ENCODE measurements at regions not wholly inside any gene's neighbourhood (a gene's known extent, or its start where the extent isn't known, plus 50 kb on each side); places are given as distances from the start of the nearest gene placed in this dataset.

DNA sequence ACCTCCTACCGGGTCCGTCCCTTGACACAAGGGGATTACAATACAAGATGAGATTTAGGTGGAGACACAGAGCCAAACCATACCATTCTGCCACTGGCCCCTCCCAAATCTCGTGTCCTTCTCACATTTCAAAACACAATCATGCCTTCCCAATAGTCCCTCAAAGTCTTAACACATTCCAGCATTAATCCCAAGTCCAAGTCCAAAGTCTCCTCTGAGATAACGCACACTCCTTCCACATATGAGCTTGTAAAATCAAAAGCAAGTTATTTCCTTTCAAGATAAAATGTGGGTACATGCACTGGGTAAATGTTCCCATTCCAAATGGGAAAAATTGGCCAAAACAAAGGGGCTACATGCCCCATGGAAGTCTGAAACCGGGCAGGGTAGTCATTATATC lies 463.9 kb upstream of the CDH9 start:
- WGBS (ENCODE audit: low lambda C conversion rate) = 42% methylated on average over 5 of the region's 5 CpGs
- H2AFZ ChIP-seq (ENCODE audit: low read depth) = no peak overlapping the region
- DNase-seq = no peak
- no peaks in the 10 kb centered on the region for H3K9me2 ChIP-seq
- H3K79me2 ChIP-seq (ENCODE audit: insufficient read depth) = no peaks in the 10 kb centered on the region
- no peaks in the 10 kb centered on the region for H3F3A ChIP-seq (replicated peaks; ENCODE audit: insufficient read depth)
- no peak overlapping the region for H3K4me2 ChIP-seq
- no peaks in the 10 kb centered on the region for H3K4me1 ChIP-seq (ENCODE audit: control insufficient read depth in 1 of 2, insufficient read depth in 2 of 2, low read depth in 1 of 2, low read length in 1 of 2)
- no peaks in the 10 kb centered on the region for H3K27me3 ChIP-seq (ENCODE audit: insufficient read depth)
- CTCF ChIA-PET = no interaction called here
- no peak overlapping the region for H3K9ac ChIP-seq
- no peak for TF ChIP-seq RCOR1 (IDR thresholded peaks at IDR 0.05; ENCODE audit: low read length)
- no peak for TF ChIP-seq RXRA (IDR thresholded peaks at IDR 0.05; ENCODE audit: borderline replicate concordance, low read depth)
- no peak for TF ChIP-seq EZH2phosphoT487 (IDR thresholded peaks at IDR 0.05; ENCODE audit: borderline replicate concordance, low read depth)
- TF ChIP-seq NRF1 (IDR thresholded peaks at IDR 0.05; ENCODE audit: low read depth, low read length) = no peak
- no peaks in the 10 kb centered on the region for H3K9me3 ChIP-seq
- H4K20me1 ChIP-seq (ENCODE audit: insufficient read depth) = no peaks in the 10 kb centered on the region
- H3K4me3 ChIP-seq (ENCODE audit: low read depth in 2 of 2, low read length in 1 of 2) = no peak overlapping the region
- POLR2A ChIA-PET = no interaction called here
- H3K36me3 ChIP-seq (replicated peaks in 1 of 2; ENCODE audit: control insufficient read depth in 1 of 2, insufficient read depth in 2 of 2, low read length in 1 of 2) = no peaks in the 10 kb centered on the region
- no peak overlapping the region for H3K27ac ChIP-seq (ENCODE audit: low read depth in 2 of 2, low read length in 1 of 2)

DNA sequence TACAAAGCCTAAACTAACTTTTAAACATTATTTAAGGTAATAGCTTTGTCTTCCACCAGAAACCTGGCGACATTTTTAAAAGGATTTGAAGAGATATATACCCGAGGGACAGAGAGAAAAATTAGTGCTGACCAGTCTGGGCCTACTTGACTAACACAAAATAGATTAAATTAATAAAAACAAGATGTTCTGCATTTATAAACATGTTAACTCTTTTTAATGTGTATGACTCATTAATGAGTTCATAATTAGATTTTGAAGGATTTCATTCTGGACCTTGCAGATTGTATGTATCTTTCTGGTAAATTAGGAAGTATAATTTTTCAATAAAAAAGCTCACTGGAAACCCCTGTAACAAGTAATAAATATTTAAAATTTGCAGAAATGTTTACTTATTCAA lies 459.1 kb upstream of the CDH9 start:
- no peaks in the 10 kb centered on the region for H3F3A ChIP-seq (replicated peaks; ENCODE audit: insufficient read depth)
- no peaks in the 10 kb centered on the region for H3K9me3 ChIP-seq
- no peak overlapping the region for H3K4me3 ChIP-seq (ENCODE audit: low read depth in 2 of 2, low read length in 1 of 2)
- no peak overlapping the region for H3K4me2 ChIP-seq
- DNase-seq = no peak
- peak overlapping the region; percentile 67 for H2AFZ ChIP-seq (ENCODE audit: low read depth)
- no peaks in the 10 kb centered on the region for H3K27me3 ChIP-seq (ENCODE audit: insufficient read depth)
- no peaks in the 10 kb centered on the region for H4K20me1 ChIP-seq (ENCODE audit: insufficient read depth)
- no peaks in the 10 kb centered on the region for H3K36me3 ChIP-seq (replicated peaks in 1 of 2; ENCODE audit: control insufficient read depth in 1 of 2, insufficient read depth in 2 of 2, low read length in 1 of 2)
- WGBS (ENCODE audit: low lambda C conversion rate) = 19% methylated on average over 2 of the region's 2 CpGs
- CTCF ChIA-PET = no interaction called here
- no peaks in the 10 kb centered on the region for H3K79me2 ChIP-seq (ENCODE audit: insufficient read depth)
- peak overlapping the region in 1 of 2 experiments; percentile 82; a peak in 2 of 4 replicates for H3K27ac ChIP-seq (ENCODE audit: low read depth in 2 of 2, low read length in 1 of 2)
- no peak overlapping the region for H3K9ac ChIP-seq
- POLR2A ChIA-PET = no interaction called here
- H3K9me2 ChIP-seq = no peaks in the 10 kb centered on the region
- peaks cover 0 to 4% of the 10 kb centered on the region in 2 experiments; a peak in 2 of 4 replicates for H3K4me1 ChIP-seq (ENCODE audit: control insufficient read depth in 1 of 2, insufficient read depth in 2 of 2, low read depth in 1 of 2, low read length in 1 of 2)
- TF ChIP-seq SIN3A (IDR thresholded peaks at IDR 0.05; ENCODE audit: borderline replicate concordance, low read depth, low read length) = no peak
- TF ChIP-seq RXRA (IDR thresholded peaks at IDR 0.05; ENCODE audit: borderline replicate concordance, low read depth) = no peak

- Histone ChIP-seq H3K9me2 (no peaks in the 10 kb centered on the region), H3K27ac (ENCODE audit: low read depth in 2 of 2, low read length in 1 of 2) (no peak overlapping the region), H2AFZ (ENCODE audit: low read depth) (no peak overlapping the region), H3K4me2 (no peak overlapping the region), H3K9me3 (no peaks in the 10 kb centered on the region), H3F3A (replicated peaks; ENCODE audit: insufficient read depth) (no peaks in the 10 kb centered on the region), H3K79me2 (ENCODE audit: insufficient read depth) (no peaks in the 10 kb centered on the region), H4K20me1 (ENCODE audit: insufficient read depth) (no peaks in the 10 kb centered on the region), H3K4me3 (ENCODE audit: low read depth in 2 of 2, low read length in 1 of 2) (no peak overlapping the region), H3K9ac (no peak overlapping the region), H3K27me3 (ENCODE audit: insufficient read depth) (no peaks in the 10 kb centered on the region), H3K4me1 (ENCODE audit: control insufficient read depth in 1 of 2, insufficient read depth in 2 of 2, low read depth in 1 of 2, low read length in 1 of 2) (peaks cover 0 to 4% of the 10 kb centered on the region in 2 experiments; a peak in 2 of 4 replicates), H3K36me3 (replicated peaks in 1 of 2; ENCODE audit: control insufficient read depth in 1 of 2, insufficient read depth in 2 of 2, low read length in 1 of 2) (no peaks in the 10 kb centered on the region)
- no peak for DNase-seq
- ChIA-PET POLR2A (no interaction called here), CTCF (no interaction called here)
- WGBS (ENCODE audit: low lambda C conversion rate) = 31% methylated on average over 2 of the region's 2 CpGs
- TF ChIP-seq MAX (IDR thresholded peaks at IDR 0.05; ENCODE audit: low read depth) (no peak), TCF12 (IDR thresholded peaks at IDR 0.05) (0 out of 2 replicates have a peak, but pooled peaks have one; percentile 32)
Measured at GRCh38 chr5:27494887-27495286, 456.5 kb upstream of the CDH9 start.

Measured in SK-N-SH (cell line).